CD1c-positive myeloid dendritic cell (primary cell): ENCODE measurements at regions not wholly inside any gene's neighbourhood (a gene's known extent, or its start where the extent isn't known, plus 50 kb on each side); places are given as distances from the start of the nearest gene placed in this dataset.
A peak's percentile ranks its signal among the peaks of the same experiment; 100 is the strongest.

ENCODE experiments used
- DNase-seq: peaks from one replicate; pipeline ENCODE4 v3.0.0-alpha.2; 2016; ENCODE audit errors: extremely low spot score

GRCh38 chr9:99326917-99327189, 104.8 kb downstream of the SEC61B start:
- DNase-seq = no peak

GRCh38 chr9:99327667-99328066, 105.6 kb downstream of the SEC61B start:
- DNase-seq = no peak

GRCh38 chr9:99335280-99335679, 113.2 kb downstream of the SEC61B start:
- no peak for DNase-seq

DNA sequence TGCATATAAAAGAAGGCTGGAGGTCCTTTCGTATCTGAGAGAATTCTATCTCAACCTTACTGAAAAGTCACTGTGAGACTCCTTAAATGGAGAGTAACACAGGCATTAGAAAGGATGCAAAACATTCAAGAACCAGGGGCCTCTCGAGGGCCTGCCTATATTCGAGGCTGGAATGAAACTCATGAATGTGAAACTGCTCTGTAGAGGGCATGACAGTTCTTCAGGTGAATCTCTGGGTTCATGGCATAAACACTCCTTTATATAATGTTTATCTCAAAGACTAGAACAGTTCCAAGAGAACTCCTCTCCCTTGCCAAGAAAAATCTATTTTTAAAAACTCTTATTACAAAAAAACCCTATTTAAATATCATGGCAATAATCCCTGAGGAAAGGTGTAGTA, 113.9 kb downstream of the SEC61B start:
- DNase-seq = no peak

- no peak for DNase-seq
Observed at GRCh38 chr9:99336531-99336930, 114.4 kb downstream of the SEC61B start.

- no peak for DNase-seq
Observed at GRCh38 chr9:99340281-99340680, 118.2 kb downstream of the SEC61B start.

DNA sequence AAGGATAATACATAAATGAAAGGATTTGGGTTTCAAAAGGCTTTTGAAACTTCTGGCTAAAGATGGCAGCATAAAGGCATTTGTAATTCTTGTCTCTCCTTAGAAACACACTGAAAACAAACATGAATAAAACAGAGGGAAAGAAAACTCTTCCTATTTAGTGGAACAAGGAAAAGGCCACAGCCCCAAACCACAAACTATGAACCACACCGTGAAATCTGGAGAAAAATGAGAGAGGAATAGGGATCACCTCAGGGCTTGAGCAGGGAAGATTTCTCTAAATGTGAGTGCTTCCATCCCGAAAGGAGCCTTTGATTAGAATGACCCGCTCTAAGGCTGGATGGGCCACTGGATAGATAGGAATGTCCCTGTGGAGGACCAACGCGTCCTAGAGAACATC, 119.6 kb downstream of the SEC61B start:
- no peak for DNase-seq

GRCh38 chr9:99345451-99345850, 123.4 kb downstream of the SEC61B start:
- no peak for DNase-seq

GRCh38 chr9:99345942-99346341, 123.9 kb downstream of the SEC61B start:
- no peak for DNase-seq

DNA sequence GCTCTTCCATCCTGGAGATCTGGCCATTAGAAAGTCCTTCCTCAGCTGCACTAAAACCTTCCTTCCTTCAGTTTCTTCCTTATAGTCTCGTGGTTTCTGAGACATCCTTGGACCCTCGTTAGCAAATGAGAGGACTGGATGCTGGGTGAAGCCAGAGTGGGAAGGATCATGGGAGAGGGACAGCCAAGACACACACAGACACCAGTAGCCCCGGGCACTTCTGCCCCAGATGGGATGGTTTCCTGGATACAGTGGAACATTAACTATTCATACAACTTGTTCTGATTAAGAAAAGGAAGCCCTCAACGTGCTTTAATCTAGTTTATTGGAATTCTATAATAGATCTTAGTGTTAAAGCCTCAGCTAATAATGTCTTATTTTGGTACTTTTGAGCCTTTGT, 125.5 kb downstream of the SEC61B start:
- DNase-seq = no peak

DNA sequence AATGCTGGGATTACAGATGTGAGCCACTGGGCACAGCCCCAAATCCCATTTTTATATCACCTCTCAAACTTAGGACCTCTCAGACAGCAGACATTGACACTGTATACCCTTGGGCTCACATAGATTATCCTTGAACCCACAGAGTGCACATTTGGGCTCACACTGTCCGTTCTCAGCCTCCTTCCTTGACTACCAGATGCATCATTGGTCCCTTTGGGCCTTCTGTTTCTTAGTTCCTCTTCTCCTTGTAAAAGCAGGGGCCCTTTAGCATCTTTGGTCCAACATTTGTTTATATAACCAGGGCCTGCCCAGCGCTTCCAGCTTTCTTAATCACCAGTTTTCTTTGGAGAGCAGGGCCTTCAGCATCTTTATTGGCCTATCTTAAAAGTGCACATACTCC, 126.2 kb downstream of the SEC61B start:
- DNase-seq = no peak

GRCh38 chr9:99349870-99350269, 127.8 kb downstream of the SEC61B start:
- DNase-seq = no peak

- DNase-seq = no peak
Observed at GRCh38 chr9:99350461-99350860, 128.4 kb downstream of the SEC61B start.

- no peak for DNase-seq
Observed at GRCh38 chr9:99351647-99352046, 129.6 kb downstream of the SEC61B start.

GRCh38 chr9:99352826-99353225, 130.7 kb downstream of the SEC61B start:
- DNase-seq = no peak

DNA sequence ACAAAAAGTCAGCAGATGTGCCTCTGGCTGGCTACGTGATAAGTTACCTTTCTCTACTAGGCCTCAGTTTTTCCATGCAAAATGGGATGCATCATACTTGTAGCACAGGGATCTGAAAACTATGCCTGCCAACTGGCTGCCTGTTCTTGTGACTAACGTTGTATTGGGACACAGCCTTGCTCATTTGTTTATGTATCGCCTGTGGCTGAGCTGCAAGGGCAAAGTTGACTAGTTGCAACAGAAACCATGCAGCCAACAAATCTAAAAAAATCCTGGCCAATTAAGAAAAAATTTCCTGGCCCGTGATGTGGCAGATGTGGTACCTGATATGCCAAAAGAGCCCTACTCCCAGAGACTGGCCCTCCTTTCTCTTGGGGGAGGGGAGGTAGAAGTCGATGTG, 131.3 kb downstream of the SEC61B start:
- DNase-seq = peak; percentile 45

- DNase-seq = no peak
Observed at GRCh38 chr9:99354104-99354503, 132.0 kb downstream of the SEC61B start.

GRCh38 chr9:99356512-99356971, 134.5 kb downstream of the SEC61B start:
- peak; percentile 93 for DNase-seq

GRCh38 chr9:99357575-99357974, 135.5 kb downstream of the SEC61B start:
- peak; percentile 67 for DNase-seq

DNA sequence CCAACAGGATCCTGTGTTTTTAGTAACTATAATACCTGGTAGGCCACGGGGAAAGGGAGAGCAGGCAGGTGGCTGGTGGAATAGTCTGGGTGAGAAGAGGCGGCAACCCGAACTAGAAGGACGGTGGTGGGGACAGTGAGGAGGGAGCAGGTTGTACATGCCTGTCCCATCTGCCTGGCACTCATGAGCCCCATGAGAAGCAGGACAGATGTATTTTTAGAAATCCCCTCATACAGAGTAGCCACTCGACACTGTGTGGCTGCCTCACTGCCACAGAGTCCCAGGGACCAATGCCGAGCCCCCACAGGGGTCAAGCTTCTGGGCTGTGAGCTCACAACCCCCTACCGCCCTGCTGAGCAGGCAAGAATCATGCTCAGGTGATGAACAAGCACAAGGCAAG, 136.6 kb downstream of the SEC61B start:
- no peak for DNase-seq

DNA sequence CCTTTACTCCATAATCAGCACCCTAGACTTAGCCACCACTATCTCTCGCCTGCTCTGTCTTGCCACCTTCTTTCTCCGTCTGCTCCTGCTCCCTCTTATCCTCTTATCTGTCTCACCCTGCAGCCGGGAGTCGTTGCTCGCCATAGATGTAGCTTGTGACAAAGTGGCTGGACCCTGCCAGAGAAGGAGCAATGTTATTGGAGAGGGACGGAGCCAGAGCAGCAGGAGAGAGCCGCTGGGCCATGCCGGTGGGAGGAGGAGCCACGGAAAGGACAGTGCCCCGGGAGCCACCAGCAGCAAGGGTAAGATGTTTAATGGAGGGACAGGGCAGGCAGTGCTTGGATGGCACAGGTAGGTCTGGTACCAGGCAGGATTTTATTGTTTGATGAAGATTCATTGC, 137.3 kb downstream of the SEC61B start:
- no peak for DNase-seq

GRCh38 chr9:99360026-99360425, 137.9 kb downstream of the SEC61B start:
- no peak for DNase-seq

DNA sequence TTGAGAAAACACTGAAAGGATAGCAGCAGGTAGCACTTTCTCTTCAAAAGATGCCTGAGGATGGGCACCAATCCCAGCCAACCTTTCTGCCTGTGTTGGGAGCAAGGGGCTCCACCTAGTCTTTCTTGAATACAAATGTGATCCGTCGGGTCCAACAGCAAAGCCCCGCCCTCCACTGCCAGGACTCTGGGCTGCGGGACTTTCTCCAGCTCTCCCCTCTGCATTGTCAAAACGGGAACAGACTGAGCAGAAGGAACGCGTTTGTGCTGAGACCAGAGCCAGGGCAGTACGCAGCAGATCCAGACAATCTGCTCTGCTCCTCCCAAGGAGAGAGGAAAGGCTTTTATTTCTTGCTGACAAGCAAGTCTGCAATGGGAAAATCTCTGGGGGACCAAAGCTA, 139.7 kb downstream of the SEC61B start:
- peak; percentile 44 for DNase-seq

GRCh38 chr9:99362321-99362720, 140.2 kb downstream of the SEC61B start:
- no peak for DNase-seq

DNA sequence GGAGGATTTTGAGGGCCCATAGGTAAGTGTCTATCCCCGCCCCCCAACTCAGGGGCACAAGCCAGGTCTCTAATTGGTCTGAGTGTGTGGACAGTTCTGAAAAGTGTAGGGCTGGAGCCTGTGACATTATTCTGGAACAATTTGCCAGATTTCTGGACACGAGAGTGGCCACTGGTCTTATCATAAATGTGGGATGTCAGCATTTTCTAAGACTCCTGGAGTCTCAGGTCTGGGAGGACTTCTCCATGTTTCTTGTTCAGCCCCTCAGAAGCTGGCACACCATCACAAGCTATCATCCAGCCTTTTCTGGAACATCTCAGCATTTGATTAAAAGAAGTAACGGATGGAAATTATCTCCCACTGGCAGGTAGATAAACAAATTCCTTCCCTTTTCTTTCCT, 141.4 kb downstream of the SEC61B start:
- no peak for DNase-seq
